Transverse colon (tissue), 4 donors: ENCODE measurements at regions not wholly inside any gene's neighbourhood (a gene's known extent, or its start where the extent isn't known, plus 50 kb on each side); places are given as distances from the start of the nearest gene placed in this dataset.

Source experiments
- DNase-seq: peaks from one replicate; pipeline ENCODE4 v3.0.0-alpha.2; 2019
- H3K27ac ChIP-seq, 4 donors: fragments of 200-600 bp; sonication (generic); 2 replicates each; pipeline ENCODE4 v1.5.1; 2016 to 2018; ENCODE audit warnings: inconsistent platforms in 4 of 4
- H3K27me3 ChIP-seq: fragments of 200-600 bp; sonication (generic); 2 replicates; pipeline ENCODE4 v1.5.1; 2017; ENCODE audit warnings: inconsistent platforms
- H3K36me3 ChIP-seq, 4 donors: fragments of 200-600 bp; sonication (generic); 2 replicates each; pipeline ENCODE4 v1.5.1; 2017 to 2019; ENCODE audit warnings: inconsistent platforms in 4 of 4
- H3K4me1 ChIP-seq, 4 donors: fragments of 200-600 bp; sonication (generic); 2 replicates each; pipeline ENCODE4 v1.5.1; 2017 to 2020; ENCODE audit warnings: inconsistent platforms in 4 of 4
- H3K4me3 ChIP-seq, 4 donors: fragments of 200-600 bp; sonication (generic); 1 replicate in 1 of 4; 2 replicates in 3 of 4; pipeline versions ENCODE4 v1.5.1 to v1.6.1; 2017 to 2019; ENCODE audit warnings: inconsistent platforms in 4 of 4
- H3K9me3 ChIP-seq, 2 donors: fragments of 200-600 bp; sonication (generic); 2 replicates each; pipeline ENCODE4 v1.5.1; 2017 to 2019; ENCODE audit warnings: inconsistent platforms in 2 of 2
- CTCF ChIP-seq, 5 experiments: fragments of 200-600 bp in 3 of 5; fragments of 450-650 bp in 2 of 5; sonication (generic) in 3 of 5; IDR thresholded peaks; 1 replicate in 2 of 5; 2 replicates in 3 of 5; pipeline ENCODE4 v1.5.1; 2016 to 2017; ENCODE audit warnings: antibody characterized with exemption in 5 of 5, inconsistent platforms in 3 of 5, mild to moderate bottlenecking in 2 of 5, moderate library complexity in 1 of 5
- EP300 ChIP-seq: sonication (generic); formaldehyde crosslinking; IDR thresholded peaks from one replicate; pipeline ENCODE4 v1.6.1; 2017; ENCODE audit warnings: antibody characterized with exemption, low read depth
- POLR2A ChIP-seq: fragments of 450-650 bp; IDR thresholded peaks from one replicate; pipeline ENCODE4 v1.6.1; 2016; ENCODE audit warnings: antibody characterized with exemption, mild to moderate bottlenecking, moderate library complexity
- POLR2AphosphoS5 ChIP-seq, 3 donors: sonication (generic); formaldehyde crosslinking; IDR thresholded peaks; one replicate each; pipeline ENCODE4 v1.6.1; 2016; ENCODE audit warnings: antibody characterized with exemption in 3 of 3
- WGBS, 2 donors: methylation state at CpG; one replicate each; pipeline ENCODE4 v1.1.5; 2018; ENCODE audit warnings: low coverage in 1 of 2; 5-methylcytosine and 5-hydroxymethylcytosine counted together
- in situ Hi-C, 4 donors: fragments of 200-750 bp; cut with MboI; loops; one replicate each; pipeline versions ENCODE4 v1.15.0 to v1.15.1; 2017; ENCODE audit warnings: low sequenced_read_pairs in 3 of 4, low pct_ligation_motif_present in 1 of 4, low pct_unique_long_range_greater_than_20kb in 1 of 4
- intact Hi-C: fragments of 100-400 bp; cut with DNase I; formaldehyde crosslinking; loops from one replicate; pipeline ENCODE4 v1.15.1; 2023; ENCODE audit warnings: low total_unique reads

- Histone ChIP-seq H3K36me3 (no peaks in the 10 kb centered on the region), H3K4me3 (no peak overlapping the region), H3K4me1 (peaks cover 0 to 6% (median 3%) of the 10 kb centered on the region in 4 donors), H3K27me3 (no peaks in the 10 kb centered on the region), H3K9me3 (no peaks in the 10 kb centered on the region), H3K27ac (peak overlapping the region in 3 of 4 donors; percentile 3 to 37 (median 24))
- in situ Hi-C loops (no loop called here), intact Hi-C loops (no loop called here)
- WGBS, 2 donors: 42 to 51% methylated on average over 6 of the region's 6 CpGs
- no peak for DNase-seq
- TF ChIP-seq POLR2AphosphoS5 (IDR thresholded peaks at IDR 0.05) (peak; percentile 69 to 74 (median 69)), CTCF (IDR thresholded peaks at IDR 0.05) (no peak), EP300 (no peak)
These were observed 537.7 kb upstream of the MDFIC2 start for GRCh38 chr3:70849911-70850699.

DNA sequence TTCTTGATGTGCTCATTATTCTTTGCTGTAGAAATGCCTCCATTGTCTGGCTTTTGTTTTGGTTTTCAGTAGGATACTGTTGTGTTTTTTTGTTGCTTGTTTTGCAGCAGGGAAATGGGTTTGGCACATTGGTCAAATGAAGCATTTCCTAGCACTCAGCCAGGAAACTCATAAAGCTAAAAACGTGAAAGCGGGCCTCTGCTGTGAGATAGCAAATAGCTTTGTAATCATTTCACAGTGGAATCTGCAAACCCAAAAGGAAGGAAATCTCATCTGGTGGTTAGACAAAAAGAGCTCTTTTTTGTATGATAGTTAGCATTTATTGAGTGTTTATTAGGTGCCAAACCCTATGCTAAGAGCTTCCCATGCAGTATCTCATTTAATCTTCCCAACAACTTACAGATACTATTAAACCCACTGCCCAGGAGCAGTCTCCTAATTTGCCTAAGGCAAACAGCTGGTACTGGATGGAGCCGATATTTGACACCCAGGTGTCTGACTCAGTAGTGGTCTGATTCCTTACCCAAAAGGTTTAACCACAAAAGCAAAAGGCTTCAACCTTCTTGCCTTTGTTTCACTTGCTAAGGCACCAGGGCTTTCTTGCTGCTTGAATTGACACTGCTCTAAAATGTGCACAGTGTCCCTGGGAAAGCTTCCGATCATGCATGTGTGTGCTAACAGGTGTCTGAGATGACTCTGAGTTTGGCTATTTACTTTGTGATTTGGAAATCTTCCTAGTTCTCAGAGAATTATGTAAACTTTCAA lies 527.9 kb upstream of the MDFIC2 start:
- TF ChIP-seq POLR2A (no peak), POLR2AphosphoS5 (IDR thresholded peaks at IDR 0.05) (no peak), CTCF (IDR thresholded peaks at IDR 0.05) (no peak), EP300 (no peak)
- Histone ChIP-seq H3K9me3 (no peaks in the 10 kb centered on the region), H3K4me1 (no peaks in the 10 kb centered on the region), H3K4me3 (no peak overlapping the region), H3K36me3 (no peaks in the 10 kb centered on the region), H3K27me3 (no peaks in the 10 kb centered on the region), H3K27ac (no peak overlapping the region)
- no peak for DNase-seq
- WGBS, 2 donors: 57 to 61% methylated on average over 4 of the region's 4 CpGs
- intact Hi-C loops: no loop called here
- in situ Hi-C loops: no loop called here

DNA sequence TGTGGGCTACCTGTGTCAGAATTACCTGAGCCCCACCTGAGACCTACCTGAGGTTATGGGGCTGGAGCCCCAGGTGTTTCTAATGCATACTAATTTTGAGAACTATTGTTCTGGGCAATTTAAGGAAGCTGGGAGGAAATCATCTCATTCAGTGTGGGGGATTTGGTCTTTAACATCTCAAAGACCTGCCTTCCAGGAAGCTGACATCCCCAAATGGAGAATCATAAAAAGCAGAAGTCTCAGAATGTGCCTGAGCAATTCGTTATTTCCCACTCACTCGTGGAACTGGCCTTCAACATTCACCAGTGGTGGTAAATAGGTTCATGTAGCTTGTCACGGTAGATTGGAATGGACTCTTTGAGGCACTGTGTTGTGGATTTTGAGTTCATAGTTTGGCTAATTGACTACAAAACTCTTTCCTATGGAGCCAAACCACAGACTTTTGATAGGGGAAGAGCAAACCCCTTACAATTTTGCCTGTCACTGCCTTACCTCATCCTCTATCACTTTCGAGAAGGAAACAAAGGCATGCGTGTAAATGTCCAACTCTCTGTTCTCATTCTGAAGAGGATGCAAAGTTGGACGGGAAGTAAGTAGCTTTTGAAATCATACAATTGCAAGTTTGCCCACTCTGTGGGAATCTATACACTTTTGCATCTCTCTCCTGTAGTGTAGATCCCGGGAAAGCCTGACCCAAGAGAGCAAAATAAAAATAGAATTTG lies 521.0 kb upstream of the MDFIC2 start:
- H3K9me3 ChIP-seq: no peaks in the 10 kb centered on the region
- peak overlapping the region in 1 of 4 donors; percentile 37 for H3K27ac ChIP-seq

More for the DNA sequence above, 521.0 kb upstream of the MDFIC2 start:
- no peaks in the 10 kb centered on the region for H3K27me3 ChIP-seq
- WGBS, 2 donors: 48 to 61% methylated on average over 4 to 7 of the region's 7 CpGs
- TF ChIP-seq EP300 (no peak), POLR2AphosphoS5 (IDR thresholded peaks at IDR 0.05) (no peak), CTCF (IDR thresholded peaks at IDR 0.05) (no peak), POLR2A (no peak)
- in situ Hi-C loops (no loop called here), intact Hi-C loops (loop anchor here (10.0 kb wide), 1 partner anchor 1951 kb away; no protein-coding TSS in a partner anchor)
- DNase-seq: no peak
- H3K36me3 ChIP-seq: no peaks in the 10 kb centered on the region
- no peak overlapping the region for H3K4me3 ChIP-seq
- H3K4me1 ChIP-seq: no peaks in the 10 kb centered on the region
